ENCODE measurements at regions not wholly inside any gene's neighbourhood (a gene's known extent, or its start where the extent isn't known, plus 50 kb on each side); places are given as distances from the start of the nearest gene placed in this dataset.

- H3K9me3 ChIP-seq (ENCODE audit: insufficient read depth, low read length), result no peaks in the 10 kb centered on the region
- TF ChIP-seq CTCF (IDR thresholded peaks at IDR 0.05; ENCODE audit: low read depth, low read length) (no peak), EZH2phosphoT487 (IDR thresholded peaks at IDR 0.05; ENCODE audit: low read depth) (no peak)
- no peaks in the 10 kb centered on the region for H3K36me3 ChIP-seq (replicated peaks; ENCODE audit: low read depth, low read length)
- H2AFZ ChIP-seq (ENCODE audit: low read depth, low read length), result no peak overlapping the region
- H3K79me2 ChIP-seq (ENCODE audit: low read length), result no peaks in the 10 kb centered on the region
- no peaks in the 10 kb centered on the region for H4K20me1 ChIP-seq (ENCODE audit: insufficient read depth, low read length)
- H3K4me3 ChIP-seq (ENCODE audit: low read length), result no peak overlapping the region
- no peaks in the 10 kb centered on the region for H3K4me1 ChIP-seq (ENCODE audit: low read length)
- H3K27me3 ChIP-seq (ENCODE audit: low read depth, low read length), result no peaks in the 10 kb centered on the region
- H3K9ac ChIP-seq (ENCODE audit: low read length), result no peak overlapping the region
- H3K4me2 ChIP-seq (ENCODE audit: low read length), result no peak overlapping the region
- no peak overlapping the region for H3K27ac ChIP-seq (ENCODE audit: low read length)
Observed at GRCh38 chr7:53325061-53325460, 289.6 kb downstream of the POM121L12 start.

- Histone ChIP-seq H2AFZ (ENCODE audit: low read depth, low read length) (no peak overlapping the region), H3K4me1 (ENCODE audit: low read length) (no peaks in the 10 kb centered on the region), H3K27me3 (ENCODE audit: low read depth, low read length) (no peaks in the 10 kb centered on the region), H3K9me3 (ENCODE audit: insufficient read depth, low read length) (no peaks in the 10 kb centered on the region), H3K36me3 (replicated peaks; ENCODE audit: low read depth, low read length) (no peaks in the 10 kb centered on the region), H3K4me2 (ENCODE audit: low read length) (no peak overlapping the region), H3K4me3 (ENCODE audit: low read length) (no peak overlapping the region), H3K79me2 (ENCODE audit: low read length) (no peaks in the 10 kb centered on the region), H3K27ac (ENCODE audit: low read length) (no peak overlapping the region), H3K9ac (ENCODE audit: low read length) (no peak overlapping the region), H4K20me1 (ENCODE audit: insufficient read depth, low read length) (no peaks in the 10 kb centered on the region)
- TF ChIP-seq CTCF (IDR thresholded peaks at IDR 0.05; ENCODE audit: low read depth, low read length) (no peak), EZH2phosphoT487 (IDR thresholded peaks at IDR 0.05; ENCODE audit: low read depth) (no peak)
Observed at GRCh38 chr7:53326634-53327033, 291.2 kb downstream of the POM121L12 start.

GRCh38 chr7:53336105-53336668, 300.8 kb downstream of the POM121L12 start:
- no peaks in the 10 kb centered on the region for H3K36me3 ChIP-seq (replicated peaks; ENCODE audit: low read depth, low read length)
- H3K4me2 ChIP-seq (ENCODE audit: low read length), result no peak overlapping the region
- no peaks in the 10 kb centered on the region for H3K27me3 ChIP-seq (ENCODE audit: low read depth, low read length)
- H3K9me3 ChIP-seq (ENCODE audit: insufficient read depth, low read length), result peaks cover 10% of the 10 kb centered on the region; the same call in 1 of the 2 replicates
- no peaks in the 10 kb centered on the region for H3K4me1 ChIP-seq (ENCODE audit: low read length)
- no peak overlapping the region for H3K27ac ChIP-seq (ENCODE audit: low read length)
- H2AFZ ChIP-seq (ENCODE audit: low read depth, low read length), result no peak overlapping the region
- no peak overlapping the region for H3K9ac ChIP-seq (ENCODE audit: low read length)
- no peak overlapping the region for H3K4me3 ChIP-seq (ENCODE audit: low read length)
- H4K20me1 ChIP-seq (ENCODE audit: insufficient read depth, low read length), result no peaks in the 10 kb centered on the region
- TF ChIP-seq EZH2phosphoT487 (IDR thresholded peaks at IDR 0.05; ENCODE audit: low read depth) (no peak), CTCF (IDR thresholded peaks at IDR 0.05; ENCODE audit: low read depth, low read length) (no peak)
- no peaks in the 10 kb centered on the region for H3K79me2 ChIP-seq (ENCODE audit: low read length)

- Histone ChIP-seq H3K36me3 (replicated peaks; ENCODE audit: low read depth, low read length) (no peaks in the 10 kb centered on the region), H3K27ac (ENCODE audit: low read length) (no peak overlapping the region), H3K4me1 (ENCODE audit: low read length) (no peaks in the 10 kb centered on the region), H3K9ac (ENCODE audit: low read length) (no peak overlapping the region), H3K9me3 (ENCODE audit: insufficient read depth, low read length) (peaks cover 15% of the 10 kb centered on the region; the same call in 1 of the 2 replicates), H2AFZ (ENCODE audit: low read depth, low read length) (no peak overlapping the region), H3K27me3 (ENCODE audit: low read depth, low read length) (no peaks in the 10 kb centered on the region), H3K4me2 (ENCODE audit: low read length) (no peak overlapping the region), H4K20me1 (ENCODE audit: insufficient read depth, low read length) (no peaks in the 10 kb centered on the region), H3K4me3 (ENCODE audit: low read length) (no peak overlapping the region), H3K79me2 (ENCODE audit: low read length) (no peaks in the 10 kb centered on the region)
- TF ChIP-seq EZH2phosphoT487 (IDR thresholded peaks at IDR 0.05; ENCODE audit: low read depth), result no peak
Observed at GRCh38 chr7:53340220-53340619, 304.8 kb downstream of the POM121L12 start.
